COLO668 (cell line): ENCODE measurements at regions not wholly inside any gene's neighbourhood (a gene's known extent, or its start where the extent isn't known, plus 50 kb on each side); places are given as distances from the start of the nearest gene placed in this dataset.
"Not testable (repeated sequence)": the region's sequence is repeated elsewhere in the genome, so short reads cannot be mapped to it uniquely, and the experiment has no call there.

Experiments
- DNase-seq: peaks from one replicate; lab custom pipeline; 2025; ENCODE audit not compliant: unreplicated experiment; lab: John Stamatoyannopoulos, UW

GRCh38 chr4:53885668-53886067, 178.7 kb downstream of the CHIC2 start:
- DNase-seq: no peak

- not testable (repeated sequence) for DNase-seq
These were observed 187.3 kb downstream of the CHIC2 start for GRCh38 chr4:53877096-53877495.

GRCh38 chr4:53866055-53866454, 198.3 kb downstream of the CHIC2 start:
- DNase-seq: no peak

- no peak for DNase-seq
These were observed 199.4 kb downstream of the CHIC2 start for GRCh38 chr4:53865054-53865453.

GRCh38 chr4:53863736-53864365, 200.6 kb downstream of the CHIC2 start:
- DNase-seq: no peak

- no peak for DNase-seq
These were observed 201.2 kb downstream of the CHIC2 start for GRCh38 chr4:53863158-53863557.

- DNase-seq: peak; percentile 23
These were observed 202.4 kb downstream of the CHIC2 start for GRCh38 chr4:53861856-53862610.

- DNase-seq: no peak
These were observed 205.1 kb downstream of the CHIC2 start for GRCh38 chr4:53859305-53859704.

GRCh38 chr4:53858744-53859143, 205.7 kb downstream of the CHIC2 start:
- DNase-seq: no peak

GRCh38 chr4:53855581-53856250, 208.7 kb downstream of the CHIC2 start:
- DNase-seq: no peak

- DNase-seq: no peak
These were observed 209.3 kb downstream of the CHIC2 start for GRCh38 chr4:53854991-53855568.

GRCh38 chr4:53852343-53852742, 212.1 kb downstream of the CHIC2 start:
- no peak for DNase-seq

GRCh38 chr4:53847965-53848364, 216.4 kb downstream of the CHIC2 start:
- no peak for DNase-seq

- no peak for DNase-seq
These were observed 219.9 kb downstream of the CHIC2 start for GRCh38 chr4:53844551-53844950.

GRCh38 chr4:53844133-53844532, 220.3 kb downstream of the CHIC2 start:
- no peak for DNase-seq

GRCh38 chr4:53841711-53842110, 222.7 kb downstream of the CHIC2 start:
- DNase-seq: no peak

GRCh38 chr4:53840643-53841042, 223.8 kb downstream of the CHIC2 start:
- DNase-seq: no peak

GRCh38 chr4:53833302-53834003, 231.0 kb downstream of the CHIC2 start:
- peak; percentile 36 for DNase-seq

GRCh38 chr4:53832549-53832948, 231.9 kb downstream of the CHIC2 start:
- no peak for DNase-seq

GRCh38 chr4:53830511-53830910, 233.9 kb downstream of the CHIC2 start:
- peak; percentile 69 for DNase-seq

- DNase-seq: no peak
These were observed 230.0 kb upstream of the LNX1 start for GRCh38 chr4:53821179-53821851.
